ENCODE measurements at regions not wholly inside any gene's neighbourhood (a gene's known extent, or its start where the extent isn't known, plus 50 kb on each side); places are given as distances from the start of the nearest gene placed in this dataset.

- no peak for DNase-seq (ENCODE audit: low spot score)
- Mint-ChIP-seq H3K9me3 (ENCODE audit: low read depth) (peaks cover 2% of the 10 kb centered on the region), H3K4me1 (ENCODE audit: low read depth) (no peaks in the 10 kb centered on the region), H3K4me3 (ENCODE audit: unreplicated experiment) (no peak overlapping the region), H3K27me3 (ENCODE audit: low read depth) (no peaks in the 10 kb centered on the region), H3K36me3 (ENCODE audit: low read depth) (no peaks in the 10 kb centered on the region), H3K27ac (ENCODE audit: unreplicated experiment) (no peak overlapping the region)
- no peak for TF ChIP-seq CTCF (IDR thresholded peaks at IDR 0.05)
Measured at GRCh38 chr13:63625869-63626268, 2210.2 kb upstream of the PCDH20 start.

- H3K27me3 Mint-ChIP-seq (ENCODE audit: low read depth): no peaks in the 10 kb centered on the region
- no peak for DNase-seq (ENCODE audit: low spot score)
- no peak overlapping the region for H3K27ac Mint-ChIP-seq (ENCODE audit: unreplicated experiment)
- no peak for TF ChIP-seq CTCF (IDR thresholded peaks at IDR 0.05)
- peaks cover 2% of the 10 kb centered on the region for H3K9me3 Mint-ChIP-seq (ENCODE audit: low read depth)
- H3K4me3 Mint-ChIP-seq (ENCODE audit: unreplicated experiment): no peak overlapping the region
- no peaks in the 10 kb centered on the region for H3K4me1 Mint-ChIP-seq (ENCODE audit: low read depth)
- H3K36me3 Mint-ChIP-seq (ENCODE audit: low read depth): no peaks in the 10 kb centered on the region
Measured at GRCh38 chr13:63614874-63615612, 2199.4 kb upstream of the PCDH20 start.

GRCh38 chr13:63607153-63607552 is 2191.5 kb upstream of the PCDH20 start:
- TF ChIP-seq CTCF (IDR thresholded peaks at IDR 0.05): no peak
- H3K36me3 Mint-ChIP-seq (ENCODE audit: low read depth): peaks cover 1% of the 10 kb centered on the region
- no peaks in the 10 kb centered on the region for H3K27me3 Mint-ChIP-seq (ENCODE audit: low read depth)
- H3K4me1 Mint-ChIP-seq (ENCODE audit: low read depth): no peaks in the 10 kb centered on the region
- H3K9me3 Mint-ChIP-seq (ENCODE audit: low read depth): peaks cover 33% of the 10 kb centered on the region
- no peak for DNase-seq (ENCODE audit: low spot score)
- H3K4me3 Mint-ChIP-seq (ENCODE audit: unreplicated experiment): no peak overlapping the region
- no peak overlapping the region for H3K27ac Mint-ChIP-seq (ENCODE audit: unreplicated experiment)

GRCh38 chr13:63605962-63606361 is 2190.3 kb upstream of the PCDH20 start:
- Mint-ChIP-seq H3K27ac (ENCODE audit: unreplicated experiment) (no peak overlapping the region), H3K4me3 (ENCODE audit: unreplicated experiment) (no peak overlapping the region), H3K36me3 (ENCODE audit: low read depth) (peaks cover 1% of the 10 kb centered on the region), H3K4me1 (ENCODE audit: low read depth) (no peaks in the 10 kb centered on the region), H3K9me3 (ENCODE audit: low read depth) (peaks cover 33% of the 10 kb centered on the region), H3K27me3 (ENCODE audit: low read depth) (no peaks in the 10 kb centered on the region)
- DNase-seq (ENCODE audit: low spot score): no peak
- no peak for TF ChIP-seq CTCF (IDR thresholded peaks at IDR 0.05)

GRCh38 chr13:63605403-63605802 is 2189.8 kb upstream of the PCDH20 start:
- Mint-ChIP-seq H3K9me3 (ENCODE audit: low read depth) (peaks cover 30% of the 10 kb centered on the region), H3K4me1 (ENCODE audit: low read depth) (no peaks in the 10 kb centered on the region), H3K36me3 (ENCODE audit: low read depth) (peaks cover 1% of the 10 kb centered on the region)

More at GRCh38 chr13:63605403-63605802, 2189.8 kb upstream of the PCDH20 start:
- H3K4me3 Mint-ChIP-seq (ENCODE audit: unreplicated experiment): no peak overlapping the region
- H3K27ac Mint-ChIP-seq (ENCODE audit: unreplicated experiment): no peak overlapping the region
- DNase-seq (ENCODE audit: low spot score): no peak
- H3K27me3 Mint-ChIP-seq (ENCODE audit: low read depth): no peaks in the 10 kb centered on the region
- no peak for TF ChIP-seq CTCF (IDR thresholded peaks at IDR 0.05)
